ENCODE measurements at regions not wholly inside any gene's neighbourhood (a gene's known extent, or its start where the extent isn't known, plus 50 kb on each side); places are given as distances from the start of the nearest gene placed in this dataset.

GRCh38 chr15:93866948-93867347 is 364.4 kb upstream of the MCTP2 start:
- TF ChIP-seq CHCHD3 (CRISPR knock-in tag; IDR thresholded peaks at IDR 0.05) = no peak
- no peak for TF ChIP-seq ZNF133 (CRISPR knock-in tag; IDR thresholded peaks at IDR 0.05)
- TF ChIP-seq BRF2 (IDR thresholded peaks at IDR 0.05; ENCODE audit: borderline replicate concordance, insufficient read depth, insufficient read length) = no peak
- no peak for TF ChIP-seq ZNF165 (CRISPR knock-in tag; IDR thresholded peaks at IDR 0.05; ENCODE audit: borderline replicate concordance)
- TF ChIP-seq POLR2A (conservative IDR thresholded peaks at IDR 0.05) = no peak
- TF ChIP-seq MTA1 (IDR thresholded peaks at IDR 0.05; ENCODE audit: borderline replicate concordance) = no peak
- TF ChIP-seq HBP1 (CRISPR knock-in tag; IDR thresholded peaks at IDR 0.05) = no peak
- no peak for TF ChIP-seq NUFIP1 (IDR thresholded peaks at IDR 0.05; ENCODE audit: partially characterized antibody)
- no peak for TF ChIP-seq MEF2A (IDR thresholded peaks at IDR 0.05; ENCODE audit: control insufficient read depth, low read depth, low read length)
- no peak for TF ChIP-seq RAD21 (CRISPR knock-in tag; conservative IDR thresholded peaks at IDR 0.05 in 1 of 2, IDR thresholded peaks at IDR 0.05 in 1 of 2)

All from K562 (cell line).